DMS 273 (cell line): ENCODE measurements at regions not wholly inside any gene's neighbourhood (a gene's known extent, or its start where the extent isn't known, plus 50 kb on each side); places are given as distances from the start of the nearest gene placed in this dataset.

Experiments
- DNase-seq: peaks from one replicate; lab custom pipeline; 2025; ENCODE audit not compliant: unreplicated experiment; lab: John Stamatoyannopoulos, UW

GRCh38 chr16:49027420-49027819 is 254.2 kb downstream of the CBLN1 start:
- DNase-seq: no peak

- DNase-seq: no peak
These were observed 255.0 kb downstream of the CBLN1 start for GRCh38 chr16:49026566-49027181.

GRCh38 chr16:49024896-49025295 is 256.7 kb downstream of the CBLN1 start:
- no peak for DNase-seq

- no peak for DNase-seq
These were observed 257.6 kb downstream of the CBLN1 start for GRCh38 chr16:49024016-49024415.

- peak; percentile 64 for DNase-seq
These were observed 258.6 kb downstream of the CBLN1 start for GRCh38 chr16:49023050-49023449.

GRCh38 chr16:49022351-49022963 is 259.2 kb downstream of the CBLN1 start:
- peak; percentile 48 for DNase-seq

GRCh38 chr16:49021136-49021535 is 260.5 kb downstream of the CBLN1 start:
- peak; percentile 65 for DNase-seq

GRCh38 chr16:49020436-49020835 is 261.2 kb downstream of the CBLN1 start:
- peak; percentile 42 for DNase-seq

GRCh38 chr16:49019831-49020230 is 261.8 kb downstream of the CBLN1 start:
- DNase-seq: peak; percentile 97

GRCh38 chr16:49019081-49019633 is 262.5 kb downstream of the CBLN1 start:
- DNase-seq: peak; percentile 99

GRCh38 chr16:49018259-49018931 is 263.2 kb downstream of the CBLN1 start:
- DNase-seq: peak; percentile 25

GRCh38 chr16:49017501-49017900 is 264.1 kb downstream of the CBLN1 start:
- DNase-seq: peak; percentile 16

- DNase-seq: peak; percentile 52
These were observed 265.2 kb downstream of the CBLN1 start for GRCh38 chr16:49016461-49016860.

- DNase-seq: peak; percentile 82
These were observed 266.4 kb downstream of the CBLN1 start for GRCh38 chr16:49015225-49015592.

- peak; percentile 34 for DNase-seq
These were observed 267.1 kb downstream of the CBLN1 start for GRCh38 chr16:49014277-49015224.

GRCh38 chr16:49013727-49014080 is 267.9 kb downstream of the CBLN1 start:
- no peak for DNase-seq

- peak; percentile 99 for DNase-seq
These were observed 268.5 kb downstream of the CBLN1 start for GRCh38 chr16:49012961-49013726.

- peak; percentile 19 for DNase-seq
These were observed 269.7 kb downstream of the CBLN1 start for GRCh38 chr16:49011901-49012300.

- no peak for DNase-seq
These were observed 270.8 kb downstream of the CBLN1 start for GRCh38 chr16:49010879-49011278.

GRCh38 chr16:49010396-49010795 is 271.2 kb downstream of the CBLN1 start:
- DNase-seq: no peak
